H1 (cell line): ENCODE measurements at regions not wholly inside any gene's neighbourhood (a gene's known extent, or its start where the extent isn't known, plus 50 kb on each side); places are given as distances from the start of the nearest gene placed in this dataset.

Experiments used
- KDM5A ChIP-seq: fragments of 200-600 bp; IDR thresholded peaks from 2 replicates; pipeline ENCODE4 v1.7.1; 2012; ENCODE audit warnings: mild to moderate bottlenecking, low read length, inconsistent platforms, mixed read lengths
- PHF8 ChIP-seq: fragments of 200-600 bp; sonication (generic); conservative IDR thresholded peaks from 2 replicates; pipeline ENCODE4 v1.7.1; 2012; ENCODE audit warnings: low read depth, mild to moderate bottlenecking, inconsistent platforms, low read length, moderate library complexity
- TAF7 ChIP-seq: optimal IDR thresholded peaks from 2 replicates; pipeline ENCODE3; 2011; ENCODE audit warnings: low read depth, mild to moderate bottlenecking, inconsistent platforms, low read length, moderate library complexity, borderline replicate concordance
- TF ChIP-seq, protein P1 (sequence below): fragments of 300-600 bp; sonication (generic); IDR thresholded peaks from 2 replicates; pipeline ENCODE4 v1.7.1; 2012; ENCODE audit warnings: low read length, moderate library complexity, mild to moderate bottlenecking, inconsistent platforms; ENCODE audit not compliant: insufficient replicate concordance
- TF ChIP-seq, protein P2 (sequence below): IDR thresholded peaks from 2 replicates; pipeline ENCODE4 v1.6.1; 2011; ENCODE audit warnings: low read depth, mild to moderate bottlenecking, low read length; ENCODE audit not compliant: insufficient read depth

DNA sequence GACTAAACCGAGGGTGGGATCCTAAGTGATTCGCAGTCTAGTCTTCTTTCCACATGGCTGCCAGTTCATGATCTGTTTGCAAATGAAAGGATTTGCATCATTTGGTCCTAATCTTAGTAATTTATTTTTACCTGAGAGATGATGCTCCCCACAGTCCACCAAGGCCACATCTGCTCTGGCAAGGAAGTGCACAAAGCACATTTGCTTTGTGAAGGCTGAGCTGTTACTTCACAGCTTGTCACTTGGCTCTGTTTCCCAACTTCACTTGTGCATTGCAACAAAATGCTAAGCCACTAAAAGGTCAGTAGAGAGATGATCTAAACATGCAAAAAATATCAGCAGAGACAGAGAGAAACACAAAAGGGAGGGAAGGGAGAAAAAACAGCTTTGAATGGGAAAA, 128.5 kb upstream of the VLDLR start (continued):
- TF ChIP-seq, protein P1, sequence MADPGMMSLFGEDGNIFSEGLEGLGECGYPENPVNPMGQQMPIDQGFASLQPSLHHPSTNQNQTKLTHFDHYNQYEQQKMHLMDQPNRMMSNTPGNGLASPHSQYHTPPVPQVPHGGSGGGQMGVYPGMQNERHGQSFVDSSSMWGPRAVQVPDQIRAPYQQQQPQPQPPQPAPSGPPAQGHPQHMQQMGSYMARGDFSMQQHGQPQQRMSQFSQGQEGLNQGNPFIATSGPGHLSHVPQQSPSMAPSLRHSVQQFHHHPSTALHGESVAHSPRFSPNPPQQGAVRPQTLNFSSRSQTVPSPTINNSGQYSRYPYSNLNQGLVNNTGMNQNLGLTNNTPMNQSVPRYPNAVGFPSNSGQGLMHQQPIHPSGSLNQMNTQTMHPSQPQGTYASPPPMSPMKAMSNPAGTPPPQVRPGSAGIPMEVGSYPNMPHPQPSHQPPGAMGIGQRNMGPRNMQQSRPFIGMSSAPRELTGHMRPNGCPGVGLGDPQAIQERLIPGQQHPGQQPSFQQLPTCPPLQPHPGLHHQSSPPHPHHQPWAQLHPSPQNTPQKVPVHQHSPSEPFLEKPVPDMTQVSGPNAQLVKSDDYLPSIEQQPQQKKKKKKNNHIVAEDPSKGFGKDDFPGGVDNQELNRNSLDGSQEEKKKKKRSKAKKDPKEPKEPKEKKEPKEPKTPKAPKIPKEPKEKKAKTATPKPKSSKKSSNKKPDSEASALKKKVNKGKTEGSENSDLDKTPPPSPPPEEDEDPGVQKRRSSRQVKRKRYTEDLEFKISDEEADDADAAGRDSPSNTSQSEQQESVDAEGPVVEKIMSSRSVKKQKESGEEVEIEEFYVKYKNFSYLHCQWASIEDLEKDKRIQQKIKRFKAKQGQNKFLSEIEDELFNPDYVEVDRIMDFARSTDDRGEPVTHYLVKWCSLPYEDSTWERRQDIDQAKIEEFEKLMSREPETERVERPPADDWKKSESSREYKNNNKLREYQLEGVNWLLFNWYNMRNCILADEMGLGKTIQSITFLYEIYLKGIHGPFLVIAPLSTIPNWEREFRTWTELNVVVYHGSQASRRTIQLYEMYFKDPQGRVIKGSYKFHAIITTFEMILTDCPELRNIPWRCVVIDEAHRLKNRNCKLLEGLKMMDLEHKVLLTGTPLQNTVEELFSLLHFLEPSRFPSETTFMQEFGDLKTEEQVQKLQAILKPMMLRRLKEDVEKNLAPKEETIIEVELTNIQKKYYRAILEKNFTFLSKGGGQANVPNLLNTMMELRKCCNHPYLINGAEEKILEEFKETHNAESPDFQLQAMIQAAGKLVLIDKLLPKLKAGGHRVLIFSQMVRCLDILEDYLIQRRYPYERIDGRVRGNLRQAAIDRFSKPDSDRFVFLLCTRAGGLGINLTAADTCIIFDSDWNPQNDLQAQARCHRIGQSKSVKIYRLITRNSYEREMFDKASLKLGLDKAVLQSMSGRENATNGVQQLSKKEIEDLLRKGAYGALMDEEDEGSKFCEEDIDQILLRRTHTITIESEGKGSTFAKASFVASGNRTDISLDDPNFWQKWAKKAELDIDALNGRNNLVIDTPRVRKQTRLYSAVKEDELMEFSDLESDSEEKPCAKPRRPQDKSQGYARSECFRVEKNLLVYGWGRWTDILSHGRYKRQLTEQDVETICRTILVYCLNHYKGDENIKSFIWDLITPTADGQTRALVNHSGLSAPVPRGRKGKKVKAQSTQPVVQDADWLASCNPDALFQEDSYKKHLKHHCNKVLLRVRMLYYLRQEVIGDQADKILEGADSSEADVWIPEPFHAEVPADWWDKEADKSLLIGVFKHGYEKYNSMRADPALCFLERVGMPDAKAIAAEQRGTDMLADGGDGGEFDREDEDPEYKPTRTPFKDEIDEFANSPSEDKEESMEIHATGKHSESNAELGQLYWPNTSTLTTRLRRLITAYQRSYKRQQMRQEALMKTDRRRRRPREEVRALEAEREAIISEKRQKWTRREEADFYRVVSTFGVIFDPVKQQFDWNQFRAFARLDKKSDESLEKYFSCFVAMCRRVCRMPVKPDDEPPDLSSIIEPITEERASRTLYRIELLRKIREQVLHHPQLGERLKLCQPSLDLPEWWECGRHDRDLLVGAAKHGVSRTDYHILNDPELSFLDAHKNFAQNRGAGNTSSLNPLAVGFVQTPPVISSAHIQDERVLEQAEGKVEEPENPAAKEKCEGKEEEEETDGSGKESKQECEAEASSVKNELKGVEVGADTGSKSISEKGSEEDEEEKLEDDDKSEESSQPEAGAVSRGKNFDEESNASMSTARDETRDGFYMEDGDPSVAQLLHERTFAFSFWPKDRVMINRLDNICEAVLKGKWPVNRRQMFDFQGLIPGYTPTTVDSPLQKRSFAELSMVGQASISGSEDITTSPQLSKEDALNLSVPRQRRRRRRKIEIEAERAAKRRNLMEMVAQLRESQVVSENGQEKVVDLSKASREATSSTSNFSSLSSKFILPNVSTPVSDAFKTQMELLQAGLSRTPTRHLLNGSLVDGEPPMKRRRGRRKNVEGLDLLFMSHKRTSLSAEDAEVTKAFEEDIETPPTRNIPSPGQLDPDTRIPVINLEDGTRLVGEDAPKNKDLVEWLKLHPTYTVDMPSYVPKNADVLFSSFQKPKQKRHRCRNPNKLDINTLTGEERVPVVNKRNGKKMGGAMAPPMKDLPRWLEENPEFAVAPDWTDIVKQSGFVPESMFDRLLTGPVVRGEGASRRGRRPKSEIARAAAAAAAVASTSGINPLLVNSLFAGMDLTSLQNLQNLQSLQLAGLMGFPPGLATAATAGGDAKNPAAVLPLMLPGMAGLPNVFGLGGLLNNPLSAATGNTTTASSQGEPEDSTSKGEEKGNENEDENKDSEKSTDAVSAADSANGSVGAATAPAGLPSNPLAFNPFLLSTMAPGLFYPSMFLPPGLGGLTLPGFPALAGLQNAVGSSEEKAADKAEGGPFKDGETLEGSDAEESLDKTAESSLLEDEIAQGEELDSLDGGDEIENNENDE, result no peak
- TF ChIP-seq, protein P2, sequence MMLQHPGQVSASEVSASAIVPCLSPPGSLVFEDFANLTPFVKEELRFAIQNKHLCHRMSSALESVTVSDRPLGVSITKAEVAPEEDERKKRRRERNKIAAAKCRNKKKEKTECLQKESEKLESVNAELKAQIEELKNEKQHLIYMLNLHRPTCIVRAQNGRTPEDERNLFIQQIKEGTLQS, result no peak
- TF ChIP-seq PHF8 (no peak), TAF7 (no peak), KDM5A (no peak)
